HG02981 (cell line): ENCODE measurements at regions not wholly inside any gene's neighbourhood (a gene's known extent, or its start where the extent isn't known, plus 50 kb on each side); places are given as distances from the start of the nearest gene placed in this dataset.
"Not testable (repeated sequence)": the region's sequence is repeated elsewhere in the genome, so short reads cannot be mapped to it uniquely, and the experiment has no call there.

Source experiments
- ATAC-seq: cut with Tn5 transposase; IDR thresholded peaks from one replicate; pipeline ENCODE4 v1.9.1; 2021; ENCODE audit warnings: mild to moderate bottlenecking, moderate library complexity; ENCODE audit not compliant: unreplicated experiment

GRCh38 chr7:27032839-27033238 lies 63.0 kb downstream of the HOXA1 start:
- ATAC-seq = no peak

- peak; percentile 85 for ATAC-seq
Observed at GRCh38 chr7:27031289-27032172, 64.3 kb downstream of the HOXA1 start.

- ATAC-seq = no peak
Observed at GRCh38 chr7:27030393-27031050, 65.3 kb downstream of the HOXA1 start.

- ATAC-seq = no peak
Observed at GRCh38 chr7:27025270-27025669, 70.5 kb downstream of the HOXA1 start.

- no peak for ATAC-seq
Observed at GRCh38 chr7:27010068-27010467, 85.7 kb downstream of the HOXA1 start.

GRCh38 chr7:27000496-27000895 lies 95.3 kb downstream of the HOXA1 start:
- ATAC-seq = no peak

GRCh38 chr7:26998284-26998683 lies 97.5 kb downstream of the HOXA1 start:
- ATAC-seq = not testable (repeated sequence)

GRCh38 chr7:26995666-26996065 lies 100.1 kb downstream of the HOXA1 start:
- no peak for ATAC-seq

GRCh38 chr7:26993816-26994810 lies 101.7 kb downstream of the HOXA1 start:
- no peak for ATAC-seq

- no peak for ATAC-seq
Observed at GRCh38 chr7:26992670-26993069, 103.1 kb downstream of the HOXA1 start.

GRCh38 chr7:26991796-26992195 lies 104.0 kb downstream of the HOXA1 start:
- ATAC-seq = no peak

GRCh38 chr7:26989897-26990670 lies 105.7 kb downstream of the HOXA1 start:
- ATAC-seq = no peak

- no peak for ATAC-seq
Observed at GRCh38 chr7:26988836-26989374, 106.9 kb downstream of the HOXA1 start.

- no peak for ATAC-seq
Observed at GRCh38 chr7:26987338-26987737, 108.5 kb downstream of the HOXA1 start.

- ATAC-seq = no peak
Observed at GRCh38 chr7:26978146-26978545, 113.8 kb upstream of the SKAP2 start.

GRCh38 chr7:26976840-26977239 lies 112.5 kb upstream of the SKAP2 start:
- ATAC-seq = no peak

GRCh38 chr7:26971924-26972323 lies 107.5 kb upstream of the SKAP2 start:
- not testable (repeated sequence) for ATAC-seq

GRCh38 chr7:26965724-26966123 lies 101.3 kb upstream of the SKAP2 start:
- ATAC-seq = no peak

GRCh38 chr7:26964156-26964808 lies 99.9 kb upstream of the SKAP2 start:
- no peak for ATAC-seq
